Memory B cell (primary cell): ENCODE measurements at regions not wholly inside any gene's neighbourhood (a gene's known extent, or its start where the extent isn't known, plus 50 kb on each side); places are given as distances from the start of the nearest gene placed in this dataset.

ENCODE experiments used
- ATAC-seq: fragments of 150-1000 bp; cut with Tn5 transposase; 2 replicates; pipeline ENCODE4 v1.10.0; 2021; ENCODE audit warnings: low read depth, mild to moderate bottlenecking, moderate library complexity
- DNase-seq, 2 donors: peaks; one replicate each; pipeline ENCODE4 v3.0.0; 2022; ENCODE audit warnings: low spot score in 2 of 2
- H3K27ac Mint-ChIP-seq: one replicate; pipeline ENCODE4 v1.8.0; 2022; ENCODE audit warnings: mild to moderate bottlenecking, moderate library complexity, mixed read lengths
- H3K27me3 Mint-ChIP-seq: one replicate; pipeline ENCODE4 v1.8.0; 2022; ENCODE audit warnings: mixed read lengths
- H3K36me3 Mint-ChIP-seq: one replicate; pipeline ENCODE4 v1.8.0; 2022; ENCODE audit warnings: mild to moderate bottlenecking, mixed read lengths
- H3K4me1 Mint-ChIP-seq: one replicate; pipeline ENCODE4 v1.8.0; 2022; ENCODE audit warnings: mixed read lengths
- H3K4me3 Mint-ChIP-seq: one replicate; pipeline ENCODE4 v1.8.0; 2022; ENCODE audit warnings: mild to moderate bottlenecking, moderate library complexity, mixed read lengths
- H3K9me3 Mint-ChIP-seq: one replicate; pipeline ENCODE4 v1.8.0; 2022; ENCODE audit warnings: mixed read lengths

DNA sequence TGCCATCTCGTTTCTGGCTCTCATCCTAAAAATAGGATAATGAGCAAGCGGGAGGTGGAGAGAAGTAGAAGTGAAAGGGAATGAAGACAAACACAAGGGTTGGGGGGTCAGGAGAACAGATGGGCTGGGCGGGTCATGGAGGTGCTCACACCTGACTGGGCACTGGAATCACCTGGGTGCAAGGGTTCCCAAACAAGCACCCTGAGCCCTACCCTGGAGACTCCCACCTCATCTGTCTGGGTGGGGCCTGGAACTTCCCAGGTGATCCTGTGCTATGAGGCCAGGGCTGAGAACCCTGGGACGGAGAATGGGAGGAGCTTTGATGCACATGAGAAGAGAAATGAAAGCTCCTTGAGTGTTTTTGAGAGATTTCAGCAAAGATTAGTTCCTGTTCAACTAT is 223.6 kb downstream of the ANKRD60 start:
- Mint-ChIP-seq H3K4me3 (no peak overlapping the region), H3K36me3 (no peaks in the 10 kb centered on the region), H3K9me3 (no peaks in the 10 kb centered on the region), H3K4me1 (no peaks in the 10 kb centered on the region), H3K27me3 (peaks cover 9% of the 10 kb centered on the region), H3K27ac (no peak overlapping the region)
- ATAC-seq, result no peak
- no peak for DNase-seq

DNA sequence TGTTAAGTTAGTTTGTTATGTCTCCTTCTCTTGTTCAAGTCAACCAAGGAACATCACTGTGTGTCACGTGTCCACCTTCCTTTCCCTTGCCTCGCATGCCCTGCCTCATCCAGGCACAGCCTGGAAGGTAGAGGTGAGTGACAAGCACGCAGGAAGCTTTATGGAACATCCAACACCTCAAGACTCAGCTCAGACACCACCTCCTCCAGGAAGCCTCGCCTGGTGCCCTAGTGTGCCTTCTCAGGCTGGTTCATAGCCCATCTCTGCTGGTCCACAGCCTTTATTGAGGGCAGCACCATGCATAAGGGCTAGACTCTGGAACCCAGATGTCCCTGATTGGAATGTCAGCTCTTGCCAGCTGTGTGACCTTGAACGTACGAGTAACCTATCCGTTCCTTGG is 224.3 kb downstream of the ANKRD60 start:
- no peaks in the 10 kb centered on the region for H3K9me3 Mint-ChIP-seq
- ATAC-seq, result no peak
- no peak overlapping the region for H3K4me3 Mint-ChIP-seq
- H3K36me3 Mint-ChIP-seq, result no peaks in the 10 kb centered on the region
- DNase-seq, result no peak
- no peaks in the 10 kb centered on the region for H3K4me1 Mint-ChIP-seq
- no peak overlapping the region for H3K27ac Mint-ChIP-seq
- peaks cover 7% of the 10 kb centered on the region for H3K27me3 Mint-ChIP-seq

DNA sequence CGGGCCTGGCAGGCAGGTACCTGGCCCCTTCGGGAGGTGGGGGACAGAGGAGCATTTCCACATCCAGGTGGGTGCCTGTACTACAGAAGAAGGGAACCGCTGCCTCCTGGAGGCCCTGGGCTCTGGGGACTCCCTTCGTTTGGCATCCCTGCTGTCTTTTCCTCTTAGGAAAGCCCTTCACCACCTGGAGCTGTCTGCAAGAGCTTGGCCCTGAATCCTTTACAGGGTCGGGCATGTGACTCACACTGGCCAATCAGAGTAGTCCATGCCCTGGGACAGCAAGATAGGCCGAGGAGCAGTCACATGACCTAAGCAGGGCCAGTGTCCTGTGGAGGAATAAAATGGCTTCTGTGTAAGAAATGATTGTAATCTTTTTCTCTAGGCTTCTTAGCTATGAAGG is 224.9 kb downstream of the ANKRD60 start:
- no peak for ATAC-seq
- no peaks in the 10 kb centered on the region for H3K9me3 Mint-ChIP-seq
- H3K27me3 Mint-ChIP-seq, result peaks cover 7% of the 10 kb centered on the region
- no peaks in the 10 kb centered on the region for H3K4me1 Mint-ChIP-seq
- no peak overlapping the region for H3K27ac Mint-ChIP-seq
- H3K4me3 Mint-ChIP-seq, result no peak overlapping the region
- H3K36me3 Mint-ChIP-seq, result no peaks in the 10 kb centered on the region
- no peak for DNase-seq

DNA sequence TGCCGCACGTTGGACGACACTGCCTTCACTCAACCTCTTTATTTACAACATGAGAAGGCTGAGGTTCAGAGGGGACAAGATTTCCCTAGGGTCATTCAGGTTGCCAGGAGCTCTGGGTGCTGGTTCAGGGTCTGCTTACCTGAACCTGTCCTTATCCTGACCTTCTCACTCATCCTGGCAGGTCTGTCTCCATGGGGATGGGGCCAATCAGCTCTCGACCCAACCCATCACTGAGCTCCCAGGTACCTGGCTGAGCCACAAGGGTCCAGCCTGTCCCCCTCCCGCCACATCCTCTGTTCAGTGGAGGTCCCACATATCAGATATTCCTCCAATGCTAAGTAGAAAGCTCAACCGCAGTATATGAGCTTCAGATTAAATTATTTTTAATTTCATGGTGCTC is 225.6 kb downstream of the ANKRD60 start:
- Mint-ChIP-seq H3K9me3 (no peaks in the 10 kb centered on the region), H3K27me3 (peaks cover 4% of the 10 kb centered on the region), H3K36me3 (no peaks in the 10 kb centered on the region), H3K4me1 (no peaks in the 10 kb centered on the region), H3K27ac (no peak overlapping the region), H3K4me3 (no peak overlapping the region)
- DNase-seq (no peak), ATAC-seq (no peak)

GRCh38 chr20:58001946-58002345 is 226.5 kb downstream of the ANKRD60 start:
- H3K27me3 Mint-ChIP-seq, result peaks cover 7% of the 10 kb centered on the region
- ATAC-seq, result no peak
- H3K4me1 Mint-ChIP-seq, result no peaks in the 10 kb centered on the region

GRCh38 chr20:58001381-58001780 is 227.1 kb downstream of the ANKRD60 start:
- Mint-ChIP-seq H3K36me3 (no peaks in the 10 kb centered on the region), H3K4me1 (no peaks in the 10 kb centered on the region)

More at GRCh38 chr20:58001946-58002345, 226.5 kb downstream of the ANKRD60 start:
- H3K9me3 Mint-ChIP-seq, result peaks cover 2% of the 10 kb centered on the region
- no peak overlapping the region for H3K4me3 Mint-ChIP-seq
- H3K36me3 Mint-ChIP-seq, result no peaks in the 10 kb centered on the region
- no peak for DNase-seq
- no peak overlapping the region for H3K27ac Mint-ChIP-seq

DNA sequence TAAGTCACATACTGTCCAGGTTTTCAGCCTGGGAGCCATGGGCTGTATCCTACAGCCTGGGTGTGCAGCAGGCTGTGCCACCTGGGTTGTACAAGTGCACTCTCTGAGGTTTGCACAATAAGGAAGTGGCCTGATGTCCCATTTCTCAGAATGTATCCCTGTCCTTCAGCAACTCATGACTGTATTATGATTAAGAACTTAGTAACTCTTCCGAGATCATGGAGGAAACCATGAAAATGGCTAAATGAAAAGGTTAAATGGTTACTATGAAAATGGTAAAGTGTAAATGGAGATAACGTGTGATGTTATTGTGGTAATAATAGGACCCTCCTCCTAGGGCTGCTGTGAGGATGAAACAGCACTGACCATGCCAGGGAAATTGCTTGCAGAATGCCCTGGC is 227.6 kb downstream of the ANKRD60 start:
- Mint-ChIP-seq H3K4me1 (no peaks in the 10 kb centered on the region), H3K27me3 (peaks cover 8% of the 10 kb centered on the region), H3K9me3 (peaks cover 2% of the 10 kb centered on the region), H3K4me3 (no peak overlapping the region), H3K27ac (no peak overlapping the region), H3K36me3 (no peaks in the 10 kb centered on the region)
- no peak for DNase-seq
- ATAC-seq, result no peak

More at GRCh38 chr20:58001381-58001780, 227.1 kb downstream of the ANKRD60 start:
- H3K9me3 Mint-ChIP-seq, result peaks cover 2% of the 10 kb centered on the region
- peaks cover 7% of the 10 kb centered on the region for H3K27me3 Mint-ChIP-seq
- DNase-seq (no peak), ATAC-seq (no peak)
- no peak overlapping the region for H3K4me3 Mint-ChIP-seq
- H3K27ac Mint-ChIP-seq, result no peak overlapping the region

DNA sequence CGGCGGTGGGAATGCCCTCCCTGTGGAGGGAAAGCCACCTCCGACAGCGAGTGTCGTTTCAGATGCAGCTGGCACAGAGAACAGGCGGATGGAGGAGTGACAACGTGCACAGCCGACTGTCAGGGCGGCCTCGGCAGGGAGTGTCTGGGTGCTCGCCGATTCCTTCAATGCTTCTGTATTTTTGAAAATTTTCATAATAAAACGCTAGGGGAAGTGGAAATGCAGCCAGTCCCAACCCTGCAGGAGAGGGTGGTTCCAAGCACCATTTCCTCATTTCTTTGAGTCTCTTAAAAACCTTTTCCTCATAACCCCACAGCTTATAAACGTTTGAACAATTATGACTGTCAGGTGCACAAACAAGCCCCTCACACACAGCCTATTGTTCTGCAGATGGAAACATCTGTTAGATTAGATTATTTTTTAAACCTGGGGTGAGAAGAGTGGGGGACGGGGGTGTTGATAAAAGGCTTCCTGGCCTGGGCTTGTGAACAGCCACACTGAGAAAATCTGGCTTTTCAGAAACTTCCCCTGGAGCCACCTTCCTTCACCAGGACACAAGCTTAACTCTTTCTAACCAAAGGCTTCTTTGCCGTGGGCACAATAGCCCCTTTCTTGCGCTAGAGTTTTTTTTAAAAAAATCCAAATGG is 228.9 kb downstream of the ANKRD60 start:
- Mint-ChIP-seq H3K27me3 (peaks cover 8% of the 10 kb centered on the region), H3K4me3 (peak overlapping the region; percentile 21), H3K4me1 (no peaks in the 10 kb centered on the region), H3K9me3 (peaks cover 2% of the 10 kb centered on the region), H3K36me3 (no peaks in the 10 kb centered on the region), H3K27ac (no peak overlapping the region)
- peak; percentile 85 for ATAC-seq
- peak in 1 of 2 donors; percentile 15 for DNase-seq

DNA sequence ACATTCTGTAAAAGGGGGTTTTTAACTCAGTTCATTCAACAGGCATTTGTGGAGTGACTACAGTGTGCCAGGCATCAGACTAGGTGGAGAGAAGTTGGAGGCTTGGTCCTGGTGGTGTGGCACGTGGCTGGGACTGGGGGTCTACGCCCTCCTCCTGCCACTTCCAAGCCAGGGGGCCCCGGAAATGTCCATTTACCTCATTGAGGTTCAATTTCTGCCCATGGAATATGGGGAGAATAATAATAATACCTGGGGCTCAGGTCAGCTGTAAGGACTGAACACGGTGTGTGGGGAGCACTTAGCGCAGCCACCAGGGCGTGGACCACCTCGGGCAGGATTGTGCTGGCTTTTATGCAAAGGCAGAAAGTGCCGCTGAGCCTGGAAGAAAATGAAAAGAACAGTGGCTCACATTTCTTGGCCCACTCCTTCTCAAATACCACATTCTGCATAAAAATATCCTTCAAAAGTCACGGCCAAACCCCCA is 229.4 kb downstream of the ANKRD60 start:
- ATAC-seq, result no peak

GRCh38 chr20:57998276-57998675 is 230.2 kb downstream of the ANKRD60 start:
- Mint-ChIP-seq H3K27ac (no peak overlapping the region), H3K27me3 (peaks cover 8% of the 10 kb centered on the region), H3K4me3 (no peak overlapping the region), H3K4me1 (no peaks in the 10 kb centered on the region), H3K36me3 (no peaks in the 10 kb centered on the region), H3K9me3 (peaks cover 2% of the 10 kb centered on the region)
- DNase-seq (no peak), ATAC-seq (no peak)

More for the DNA sequence above, 229.4 kb downstream of the ANKRD60 start:
- no peak for DNase-seq
- Mint-ChIP-seq H3K27ac (no peak overlapping the region), H3K9me3 (peaks cover 2% of the 10 kb centered on the region), H3K36me3 (no peaks in the 10 kb centered on the region), H3K27me3 (peaks cover 8% of the 10 kb centered on the region), H3K4me1 (no peaks in the 10 kb centered on the region), H3K4me3 (peak overlapping the region; percentile 21)

DNA sequence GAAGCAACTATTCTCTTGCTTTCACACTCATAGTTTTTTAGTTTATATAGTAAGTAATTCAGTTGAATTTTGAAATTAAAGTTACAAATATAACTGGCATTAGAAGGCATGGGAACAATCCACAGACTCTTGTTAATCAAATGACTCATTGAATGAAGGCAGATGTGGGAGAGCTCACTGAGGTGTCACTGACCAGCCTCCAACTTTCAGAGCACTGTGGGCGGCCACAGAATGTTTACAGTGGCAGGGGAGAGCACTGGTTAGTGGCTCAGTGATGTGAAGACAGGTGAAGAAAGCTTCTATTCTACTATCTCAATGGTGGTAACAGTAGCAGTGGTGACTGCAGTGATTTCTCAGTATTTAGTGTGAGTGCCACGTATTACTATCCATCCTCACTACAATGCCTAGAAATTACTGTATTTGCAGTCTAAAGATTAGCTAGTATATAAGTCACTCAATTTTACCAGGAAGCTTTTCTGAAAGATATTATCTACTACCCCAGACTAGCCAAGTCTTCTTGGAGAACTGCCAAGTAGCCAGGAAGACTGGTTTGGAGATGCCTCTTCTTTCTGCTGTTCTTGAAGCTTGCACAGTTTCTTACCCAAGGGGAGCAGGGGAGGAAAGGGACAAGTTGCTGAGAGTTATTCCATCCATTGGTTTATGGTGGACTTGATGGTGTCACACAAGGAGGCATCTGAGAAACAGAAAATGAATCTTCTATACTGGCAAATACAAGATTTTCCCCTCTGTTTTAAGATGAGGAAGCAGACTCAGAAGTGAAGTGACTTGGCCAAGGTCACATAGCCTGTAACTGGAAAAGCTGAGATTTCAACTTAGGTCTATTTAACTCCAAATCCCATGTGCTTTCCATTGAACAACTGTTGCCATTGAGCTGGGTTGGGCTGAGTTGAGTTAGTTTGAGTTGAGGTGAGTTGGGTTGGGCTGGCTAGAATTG is 231.2 kb downstream of the ANKRD60 start:
- Mint-ChIP-seq H3K36me3 (no peaks in the 10 kb centered on the region), H3K4me3 (no peak overlapping the region), H3K9me3 (peaks cover 2% of the 10 kb centered on the region), H3K27ac (no peak overlapping the region), H3K4me1 (no peaks in the 10 kb centered on the region), H3K27me3 (peaks cover 8% of the 10 kb centered on the region)
- ATAC-seq, result no peak
- DNase-seq, result no peak

- DNase-seq (no peak), ATAC-seq (no peak)
- Mint-ChIP-seq H3K36me3 (no peaks in the 10 kb centered on the region), H3K27ac (no peak overlapping the region), H3K9me3 (peaks cover 2% of the 10 kb centered on the region), H3K4me1 (no peaks in the 10 kb centered on the region), H3K4me3 (no peak overlapping the region), H3K27me3 (peaks cover 8% of the 10 kb centered on the region)
These were observed 232.0 kb downstream of the ANKRD60 start for GRCh38 chr20:57996465-57996864.

DNA sequence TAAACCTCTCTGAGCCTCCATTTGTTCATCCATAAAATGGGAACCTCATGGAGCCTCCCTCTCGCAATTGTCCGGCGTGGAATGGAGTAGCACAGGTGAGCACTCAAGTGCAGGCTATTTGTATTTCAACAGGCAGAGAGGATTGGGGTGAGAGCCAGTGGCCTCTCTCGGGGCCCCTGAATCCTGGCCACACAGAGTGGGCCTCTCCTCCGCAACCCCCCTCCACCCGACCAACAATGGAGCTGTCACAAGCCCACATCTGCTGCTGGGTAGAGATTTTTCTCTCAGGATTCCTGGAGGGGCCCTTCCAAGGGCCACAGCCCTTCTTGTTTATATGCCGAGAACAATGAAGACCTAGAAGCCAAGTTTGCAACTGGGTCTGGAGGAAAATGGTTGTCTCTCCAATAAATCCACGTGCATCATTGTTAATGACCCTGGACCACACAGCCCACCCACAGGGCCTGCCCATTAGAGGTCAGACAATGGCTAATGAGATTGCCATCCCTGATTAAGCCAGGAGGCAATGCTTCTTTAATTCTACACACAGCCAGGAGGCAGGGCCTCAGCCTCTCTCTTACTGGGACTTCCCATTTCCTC is 233.0 kb downstream of the ANKRD60 start:
- Mint-ChIP-seq H3K4me3 (no peak overlapping the region), H3K36me3 (no peaks in the 10 kb centered on the region), H3K9me3 (peaks cover 2% of the 10 kb centered on the region), H3K27me3 (peaks cover 8% of the 10 kb centered on the region), H3K27ac (no peak overlapping the region), H3K4me1 (no peaks in the 10 kb centered on the region)
- DNase-seq (no peak), ATAC-seq (no peak)
